ENCODE measurements at regions not wholly inside any gene's neighbourhood (a gene's known extent, or its start where the extent isn't known, plus 50 kb on each side); places are given as distances from the start of the nearest gene placed in this dataset.

GRCh38 chr3:150183678-150184425 lies 213.2 kb upstream of the PFN2 start:
- TF ChIP-seq CTCF (IDR thresholded peaks at IDR 0.05) = peak; percentile 29 to 64 (median 55)
- no peak for TF ChIP-seq POLR2A (IDR thresholded peaks at IDR 0.05)
